HepG2 (cell line): ENCODE measurements at regions not wholly inside any gene's neighbourhood (a gene's known extent, or its start where the extent isn't known, plus 50 kb on each side); places are given as distances from the start of the nearest gene placed in this dataset.

Source experiments
- ADNP ChIP-seq: sonication (generic); formaldehyde crosslinking; IDR thresholded peaks from 2 replicates; pipeline ENCODE4 v1.4.0; 2020; ENCODE audit warnings: missing genetic modification reagents
- EED ChIP-seq: sonication (generic); formaldehyde crosslinking; IDR thresholded peaks from 2 replicates; pipeline ENCODE4 v1.5.0; 2020; ENCODE audit warnings: mild to moderate bottlenecking, missing genetic modification reagents
- FOXA1 ChIP-seq, 2 experiments: fragments of 450-650 bp in 1 of 2; sonication (generic) in 1 of 2; formaldehyde crosslinking in 1 of 2; IDR thresholded peaks; 2 replicates each; pipeline versions ENCODE4 v1.4.0 to v1.6.1; 2016 to 2020; ENCODE audit warnings: missing genetic modification reagents in 1 of 2
- HIVEP1 ChIP-seq: sonication (generic); formaldehyde crosslinking; IDR thresholded peaks from 2 replicates; pipeline ENCODE4 v1.4.0; 2020; ENCODE audit warnings: mild to moderate bottlenecking, missing genetic modification reagents
- MATR3 ChIP-seq: sonication (generic); formaldehyde crosslinking; IDR thresholded peaks from 2 replicates; pipeline ENCODE4 v1.4.0; 2020; ENCODE audit warnings: missing genetic modification reagents
- MLLT10 ChIP-seq: sonication (generic); formaldehyde crosslinking; IDR thresholded peaks from 2 replicates; pipeline ENCODE4 v1.4.0; 2020; ENCODE audit warnings: missing genetic modification reagents
- PRPF4 ChIP-seq: fragments of 200-400 bp; formaldehyde crosslinking; IDR thresholded peaks from 2 replicates; pipeline ENCODE4 v1.6.1; 2016; ENCODE audit warnings: low read length, low read depth; ENCODE audit not compliant: poor library complexity, severe bottlenecking
- RARG ChIP-seq: sonication (generic); formaldehyde crosslinking; IDR thresholded peaks from 2 replicates; pipeline ENCODE4 v1.4.0; 2020; ENCODE audit warnings: low read depth, mild to moderate bottlenecking, missing genetic modification reagents
- ZC3H13 ChIP-seq: sonication (generic); formaldehyde crosslinking; IDR thresholded peaks from 2 replicates; pipeline ENCODE4 v1.8.1; 2023; ENCODE audit warnings: mild to moderate bottlenecking, missing genetic modification reagents, moderate library complexity
- ZNF367 ChIP-seq: sonication (generic); formaldehyde crosslinking; IDR thresholded peaks from 2 replicates; pipeline ENCODE4 v1.4.0; 2020; ENCODE audit warnings: missing genetic modification reagents, borderline replicate concordance
- ZNF768 ChIP-seq: sonication (generic); formaldehyde crosslinking; IDR thresholded peaks from 2 replicates; pipeline ENCODE4 v1.4.0; 2020; ENCODE audit warnings: missing genetic modification reagents
- TF ChIP-seq, protein P1 (sequence below): sonication (generic); formaldehyde crosslinking; IDR thresholded peaks from 2 replicates; pipeline ENCODE4 v1.4.0; 2020; ENCODE audit warnings: missing genetic modification reagents
- TF ChIP-seq, protein P2 (sequence below): sonication (generic); formaldehyde crosslinking; IDR thresholded peaks from 2 replicates; pipeline ENCODE4 v1.5.0; 2020; ENCODE audit warnings: mild to moderate bottlenecking, missing genetic modification reagents
- TF ChIP-seq, protein P3 (sequence below): sonication (generic); formaldehyde crosslinking; IDR thresholded peaks from 2 replicates; pipeline ENCODE4 v1.4.0; 2020; ENCODE audit warnings: mild to moderate bottlenecking, missing genetic modification reagents, borderline replicate concordance
- TF ChIP-seq, protein P4 (sequence below): sonication (generic); formaldehyde crosslinking; IDR thresholded peaks from 2 replicates; pipeline ENCODE4 v1.4.0; 2020; ENCODE audit warnings: mild to moderate bottlenecking, missing genetic modification reagents
- TF ChIP-seq, protein P5 (sequence below): IDR thresholded peaks from 2 replicates; pipeline ENCODE4 v1.6.1; 2016; ENCODE audit warnings: missing genetic modification reagents, missing compliant biosample characterization
- TF ChIP-seq, protein P6 (sequence below): sonication (generic); formaldehyde crosslinking; conservative IDR thresholded peaks from 2 replicates; pipeline ENCODE4 v1.4.0; 2020; ENCODE audit warnings: mild to moderate bottlenecking, missing genetic modification reagents, moderate library complexity

DNA sequence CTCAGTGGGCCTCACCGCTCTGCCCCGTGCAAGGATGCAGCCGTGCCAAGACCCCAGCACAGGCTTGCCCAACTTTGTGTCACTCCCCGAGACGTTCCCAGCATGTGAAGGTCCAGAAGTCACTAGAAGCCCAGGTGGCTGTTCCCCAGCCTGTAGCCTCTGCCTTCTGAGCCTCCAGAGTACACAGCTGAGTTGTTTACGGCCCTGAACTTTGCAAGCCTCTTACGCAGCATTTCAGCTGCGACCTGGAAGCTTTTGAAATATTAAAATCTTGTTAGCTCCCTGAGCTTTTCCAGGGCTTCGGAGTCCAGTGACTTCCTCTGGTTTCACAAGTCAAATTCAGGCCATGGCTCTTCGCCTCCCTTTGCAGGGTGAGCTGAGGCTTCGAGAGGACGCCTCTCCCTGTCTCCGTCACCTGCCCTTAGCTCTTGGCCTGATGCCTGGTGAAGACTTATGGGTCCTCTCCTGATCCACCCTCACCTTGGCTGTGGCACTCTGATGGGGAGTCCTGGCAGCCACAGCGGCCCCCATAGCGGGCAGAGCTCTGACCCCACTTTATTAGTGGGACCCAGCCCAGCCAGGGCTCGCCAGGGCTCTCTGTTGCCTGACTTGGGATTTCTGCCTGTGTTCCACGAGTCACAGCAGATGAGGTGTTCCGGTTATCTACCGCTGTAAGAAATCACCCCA is 76.5 kb upstream of the HPCAL1 start (continued):
- TF ChIP-seq MATR3 (no peak), ADNP (CRISPR knock-in tag) (no peak), RARG (CRISPR knock-in tag) (no peak), PRPF4 (no peak), ZNF768 (no peak), ZNF367 (no peak), HIVEP1 (CRISPR knock-in tag) (0 out of 2 replicates have a peak, but pooled peaks have one; percentile 46), MLLT10 (CRISPR knock-in tag) (no peak), ZC3H13 (CRISPR knock-in tag) (no peak), FOXA1 (IDR thresholded peaks at IDR 0.05) (no peak), FOXA1 (CRISPR knock-in tag; IDR thresholded peaks at IDR 0.05) (0 out of 2 replicates have a peak, but pooled peaks have one; percentile 54), EED (CRISPR knock-in tag) (no peak)
- TF ChIP-seq, protein P1, sequence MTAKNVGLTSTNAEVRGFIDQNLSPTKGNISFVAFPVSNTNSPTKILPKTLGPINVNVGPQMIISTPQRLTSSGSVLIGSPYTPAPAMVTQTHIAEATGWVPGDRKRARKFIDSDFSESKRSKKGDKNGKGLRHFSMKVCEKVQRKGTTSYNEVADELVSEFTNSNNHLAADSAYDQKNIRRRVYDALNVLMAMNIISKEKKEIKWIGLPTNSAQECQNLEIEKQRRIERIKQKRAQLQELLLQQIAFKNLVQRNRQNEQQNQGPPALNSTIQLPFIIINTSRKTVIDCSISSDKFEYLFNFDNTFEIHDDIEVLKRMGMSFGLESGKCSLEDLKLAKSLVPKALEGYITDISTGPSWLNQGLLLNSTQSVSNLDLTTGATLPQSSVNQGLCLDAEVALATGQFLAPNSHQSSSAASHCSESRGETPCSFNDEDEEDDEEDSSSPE: no peak
- TF ChIP-seq, protein P2, sequence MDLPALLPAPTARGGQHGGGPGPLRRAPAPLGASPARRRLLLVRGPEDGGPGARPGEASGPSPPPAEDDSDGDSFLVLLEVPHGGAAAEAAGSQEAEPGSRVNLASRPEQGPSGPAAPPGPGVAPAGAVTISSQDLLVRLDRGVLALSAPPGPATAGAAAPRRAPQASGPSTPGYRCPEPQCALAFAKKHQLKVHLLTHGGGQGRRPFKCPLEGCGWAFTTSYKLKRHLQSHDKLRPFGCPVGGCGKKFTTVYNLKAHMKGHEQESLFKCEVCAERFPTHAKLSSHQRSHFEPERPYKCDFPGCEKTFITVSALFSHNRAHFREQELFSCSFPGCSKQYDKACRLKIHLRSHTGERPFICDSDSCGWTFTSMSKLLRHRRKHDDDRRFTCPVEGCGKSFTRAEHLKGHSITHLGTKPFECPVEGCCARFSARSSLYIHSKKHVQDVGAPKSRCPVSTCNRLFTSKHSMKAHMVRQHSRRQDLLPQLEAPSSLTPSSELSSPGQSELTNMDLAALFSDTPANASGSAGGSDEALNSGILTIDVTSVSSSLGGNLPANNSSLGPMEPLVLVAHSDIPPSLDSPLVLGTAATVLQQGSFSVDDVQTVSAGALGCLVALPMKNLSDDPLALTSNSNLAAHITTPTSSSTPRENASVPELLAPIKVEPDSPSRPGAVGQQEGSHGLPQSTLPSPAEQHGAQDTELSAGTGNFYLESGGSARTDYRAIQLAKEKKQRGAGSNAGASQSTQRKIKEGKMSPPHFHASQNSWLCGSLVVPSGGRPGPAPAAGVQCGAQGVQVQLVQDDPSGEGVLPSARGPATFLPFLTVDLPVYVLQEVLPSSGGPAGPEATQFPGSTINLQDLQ (CRISPR knock-in tag): 0 out of 2 replicates have a peak, but pooled peaks have one; percentile 3
- TF ChIP-seq, protein P3, sequence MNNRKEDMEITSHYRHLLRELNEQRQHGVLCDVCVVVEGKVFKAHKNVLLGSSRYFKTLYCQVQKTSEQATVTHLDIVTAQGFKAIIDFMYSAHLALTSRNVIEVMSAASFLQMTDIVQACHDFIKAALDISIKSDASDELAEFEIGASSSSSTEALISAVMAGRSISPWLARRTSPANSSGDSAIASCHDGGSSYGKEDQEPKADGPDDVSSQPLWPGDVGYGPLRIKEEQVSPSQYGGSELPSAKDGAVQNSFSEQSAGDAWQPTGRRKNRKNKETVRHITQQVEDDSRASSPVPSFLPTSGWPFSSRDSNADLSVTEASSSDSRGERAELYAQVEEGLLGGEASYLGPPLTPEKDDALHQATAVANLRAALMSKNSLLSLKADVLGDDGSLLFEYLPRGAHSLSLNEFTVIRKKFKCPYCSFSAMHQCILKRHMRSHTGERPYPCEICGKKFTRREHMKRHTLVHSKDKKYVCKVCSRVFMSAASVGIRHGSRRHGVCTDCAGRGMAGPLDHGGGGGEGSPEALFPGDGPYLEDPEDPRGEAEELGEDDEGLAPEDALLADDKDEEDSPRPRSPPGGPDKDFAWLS: no peak
- TF ChIP-seq, protein P4, sequence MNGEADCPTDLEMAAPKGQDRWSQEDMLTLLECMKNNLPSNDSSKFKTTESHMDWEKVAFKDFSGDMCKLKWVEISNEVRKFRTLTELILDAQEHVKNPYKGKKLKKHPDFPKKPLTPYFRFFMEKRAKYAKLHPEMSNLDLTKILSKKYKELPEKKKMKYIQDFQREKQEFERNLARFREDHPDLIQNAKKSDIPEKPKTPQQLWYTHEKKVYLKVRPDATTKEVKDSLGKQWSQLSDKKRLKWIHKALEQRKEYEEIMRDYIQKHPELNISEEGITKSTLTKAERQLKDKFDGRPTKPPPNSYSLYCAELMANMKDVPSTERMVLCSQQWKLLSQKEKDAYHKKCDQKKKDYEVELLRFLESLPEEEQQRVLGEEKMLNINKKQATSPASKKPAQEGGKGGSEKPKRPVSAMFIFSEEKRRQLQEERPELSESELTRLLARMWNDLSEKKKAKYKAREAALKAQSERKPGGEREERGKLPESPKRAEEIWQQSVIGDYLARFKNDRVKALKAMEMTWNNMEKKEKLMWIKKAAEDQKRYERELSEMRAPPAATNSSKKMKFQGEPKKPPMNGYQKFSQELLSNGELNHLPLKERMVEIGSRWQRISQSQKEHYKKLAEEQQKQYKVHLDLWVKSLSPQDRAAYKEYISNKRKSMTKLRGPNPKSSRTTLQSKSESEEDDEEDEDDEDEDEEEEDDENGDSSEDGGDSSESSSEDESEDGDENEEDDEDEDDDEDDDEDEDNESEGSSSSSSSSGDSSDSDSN: peak; percentile 47
- TF ChIP-seq, protein P5, sequence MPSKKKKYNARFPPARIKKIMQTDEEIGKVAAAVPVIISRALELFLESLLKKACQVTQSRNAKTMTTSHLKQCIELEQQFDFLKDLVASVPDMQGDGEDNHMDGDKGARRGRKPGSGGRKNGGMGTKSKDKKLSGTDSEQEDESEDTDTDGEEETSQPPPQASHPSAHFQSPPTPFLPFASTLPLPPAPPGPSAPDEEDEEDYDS: no peak
- TF ChIP-seq, protein P6, sequence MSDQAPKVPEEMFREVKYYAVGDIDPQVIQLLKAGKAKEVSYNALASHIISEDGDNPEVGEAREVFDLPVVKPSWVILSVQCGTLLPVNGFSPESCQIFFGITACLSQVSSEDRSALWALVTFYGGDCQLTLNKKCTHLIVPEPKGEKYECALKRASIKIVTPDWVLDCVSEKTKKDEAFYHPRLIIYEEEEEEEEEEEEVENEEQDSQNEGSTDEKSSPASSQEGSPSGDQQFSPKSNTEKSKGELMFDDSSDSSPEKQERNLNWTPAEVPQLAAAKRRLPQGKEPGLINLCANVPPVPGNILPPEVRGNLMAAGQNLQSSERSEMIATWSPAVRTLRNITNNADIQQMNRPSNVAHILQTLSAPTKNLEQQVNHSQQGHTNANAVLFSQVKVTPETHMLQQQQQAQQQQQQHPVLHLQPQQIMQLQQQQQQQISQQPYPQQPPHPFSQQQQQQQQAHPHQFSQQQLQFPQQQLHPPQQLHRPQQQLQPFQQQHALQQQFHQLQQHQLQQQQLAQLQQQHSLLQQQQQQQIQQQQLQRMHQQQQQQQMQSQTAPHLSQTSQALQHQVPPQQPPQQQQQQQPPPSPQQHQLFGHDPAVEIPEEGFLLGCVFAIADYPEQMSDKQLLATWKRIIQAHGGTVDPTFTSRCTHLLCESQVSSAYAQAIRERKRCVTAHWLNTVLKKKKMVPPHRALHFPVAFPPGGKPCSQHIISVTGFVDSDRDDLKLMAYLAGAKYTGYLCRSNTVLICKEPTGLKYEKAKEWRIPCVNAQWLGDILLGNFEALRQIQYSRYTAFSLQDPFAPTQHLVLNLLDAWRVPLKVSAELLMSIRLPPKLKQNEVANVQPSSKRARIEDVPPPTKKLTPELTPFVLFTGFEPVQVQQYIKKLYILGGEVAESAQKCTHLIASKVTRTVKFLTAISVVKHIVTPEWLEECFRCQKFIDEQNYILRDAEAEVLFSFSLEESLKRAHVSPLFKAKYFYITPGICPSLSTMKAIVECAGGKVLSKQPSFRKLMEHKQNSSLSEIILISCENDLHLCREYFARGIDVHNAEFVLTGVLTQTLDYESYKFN (CRISPR knock-in tag): no peak
